BJ (cell line): ENCODE measurements at regions not wholly inside any gene's neighbourhood (a gene's known extent, or its start where the extent isn't known, plus 50 kb on each side); places are given as distances from the start of the nearest gene placed in this dataset.
"Not testable (repeated sequence)": the region's sequence is repeated elsewhere in the genome, so short reads cannot be mapped to it uniquely, and the experiment has no call there.

Experiments
- CTCF ChIA-PET: fragments of 350-600 bp; formaldehyde crosslinking; extraction: SDS; loops from one replicate; lab custom pipeline; 2021; ENCODE audit warnings: antibody characterized with exemption, inconsistent platforms; lab: Yijun Ruan, JAX
- POLR2A ChIA-PET: fragments of 300-600 bp; sonication (Branson Sonifier 250); formaldehyde crosslinking; extraction: SDS; loops from one replicate; lab custom pipeline; 2021; ENCODE audit warnings: antibody characterized with exemption; lab: Charles Lee
- DNase-seq: peaks from one replicate; pipeline ENCODE4 v3.0.0-alpha.2; 2011; ENCODE audit warnings: low read depth
- H3K27me3 ChIP-seq: 2 replicates; pipeline ENCODE4 v1.6.0; 2011; ENCODE audit warnings: low read length; ENCODE audit not compliant: control insufficient read depth, insufficient read depth
- H3K36me3 ChIP-seq: 2 replicates; pipeline ENCODE4 v1.5.1; 2011; ENCODE audit warnings: low read length; ENCODE audit not compliant: control insufficient read depth, insufficient read depth
- H3K4me3 ChIP-seq: 2 replicates; pipeline ENCODE4 v1.5.1; 2011; ENCODE audit warnings: low read depth, mild to moderate bottlenecking, control low read depth, low read length
- CTCF ChIP-seq: IDR thresholded peaks from 2 replicates; pipeline ENCODE4 v1.5.1; 2011; ENCODE audit warnings: low read depth, mild to moderate bottlenecking, control low read depth, inconsistent platforms, low read length, moderate library complexity; ENCODE audit not compliant: insufficient read depth

- TF ChIP-seq CTCF: no peak
- peaks cover 2% of the 10 kb centered on the region; the same call in 1 of the 2 replicates for H3K27me3 ChIP-seq
Measured at GRCh38 chr13:31591642-31592233, 147.6 kb upstream of the RXFP2 start.

GRCh38 chr13:31594056-31594455, 145.3 kb upstream of the RXFP2 start:
- CTCF ChIA-PET: interaction anchor here (1.1 kb wide), 1 partner anchor 10 kb away, joined by 3 read pairs; no protein-coding TSS in a partner anchor
- no peak overlapping the region for H3K4me3 ChIP-seq
- H3K36me3 ChIP-seq: no peaks in the 10 kb centered on the region
- no peak for TF ChIP-seq CTCF
- H3K27me3 ChIP-seq: peaks cover 2% of the 10 kb centered on the region; the same call in 1 of the 2 replicates
- POLR2A ChIA-PET: interaction anchor here (0.7 kb wide), 1 partner anchor 11 kb away, joined by 4 read pairs; no protein-coding TSS in a partner anchor
- DNase-seq: no peak

More at GRCh38 chr13:31591642-31592233, 147.6 kb upstream of the RXFP2 start:
- H3K36me3 ChIP-seq: no peaks in the 10 kb centered on the region
- ChIA-PET CTCF (no interaction called here), POLR2A (no interaction called here)
- DNase-seq: no peak
- H3K4me3 ChIP-seq: no peak overlapping the region

GRCh38 chr13:31595563-31595962, 143.8 kb upstream of the RXFP2 start:
- DNase-seq: no peak
- ChIA-PET CTCF (no interaction called here), POLR2A (no interaction called here)
- no peaks in the 10 kb centered on the region for H3K36me3 ChIP-seq
- H3K4me3 ChIP-seq: no peak overlapping the region
- TF ChIP-seq CTCF: no peak
- H3K27me3 ChIP-seq: peaks cover 2% of the 10 kb centered on the region; the same call in 1 of the 2 replicates

- POLR2A ChIA-PET: no interaction called here
- CTCF ChIA-PET: interaction anchor here (0.7 to 1.5 kb wide), 4 partner anchors 13 to 86 kb away, joined by 3 read pairs; no protein-coding TSS in a partner anchor
- H3K4me3 ChIP-seq: no peak overlapping the region
- H3K27me3 ChIP-seq: no peaks in the 10 kb centered on the region; the same call in 1 of the 2 replicates
- TF ChIP-seq CTCF: no peak
- no peaks in the 10 kb centered on the region for H3K36me3 ChIP-seq
- DNase-seq: no peak
Measured at GRCh38 chr13:31598990-31599389, 140.3 kb upstream of the RXFP2 start.

GRCh38 chr13:31605076-31605860, 134.1 kb upstream of the RXFP2 start:
- DNase-seq: no peak
- Histone ChIP-seq H3K27me3 (no peaks in the 10 kb centered on the region), H3K36me3 (no peaks in the 10 kb centered on the region), H3K4me3 (no peak overlapping the region)
- ChIA-PET CTCF (no interaction called here), POLR2A (no interaction called here)
- no peak for TF ChIP-seq CTCF

- H3K4me3 ChIP-seq, CTCF ChIA-PET, DNase-seq, H3K36me3 ChIP-seq, POLR2A ChIA-PET, H3K27me3 ChIP-seq: not testable (repeated sequence)
Measured at GRCh38 chr13:31607531-31607930, 131.8 kb upstream of the RXFP2 start.

GRCh38 chr13:31608780-31609179, 130.5 kb upstream of the RXFP2 start:
- H3K36me3 ChIP-seq, H3K4me3 ChIP-seq, POLR2A ChIA-PET, CTCF ChIA-PET, H3K27me3 ChIP-seq, DNase-seq: not testable (repeated sequence)
